WTC11 (cell line): ENCODE measurements at regions not wholly inside any gene's neighbourhood (a gene's known extent, or its start where the extent isn't known, plus 50 kb on each side); places are given as distances from the start of the nearest gene placed in this dataset.

ENCODE experiments used
- ATAC-seq: fragments of 200-7000 bp; cut with Tn5 transposase; 2 replicates; pipeline ENCODE4 v1.10.0; 2021; ENCODE audit warnings: mild to moderate bottlenecking, moderate library complexity
- CTCF ChIA-PET: fragments of 300-600 bp; sonication (Branson Sonifier 250); formaldehyde crosslinking; loops from one replicate; lab custom pipeline; 2021; ENCODE audit warnings: antibody characterized with exemption; lab: Charles Lee
- POLR2A ChIA-PET: fragments of 350-600 bp; sonication (Branson Sonifier 250); formaldehyde crosslinking; loops from one replicate; lab custom pipeline; 2021; ENCODE audit warnings: antibody characterized with exemption; lab: Charles Lee
- DNase-seq: peaks from one replicate; pipeline ENCODE4 v3.0.0; 2021; ENCODE audit warnings: low spot score
- H3K27ac Mint-ChIP-seq: 2 replicates; pipeline ENCODE4 v1.8.0; 2021; ENCODE audit warnings: mixed read lengths
- H3K27me3 Mint-ChIP-seq: 2 replicates; pipeline ENCODE4 v1.8.0; 2021; ENCODE audit warnings: low read depth, mild to moderate bottlenecking, moderate library complexity, mixed read lengths
- H3K36me3 Mint-ChIP-seq: 2 replicates; pipeline ENCODE4 v1.8.0; 2021; ENCODE audit warnings: mixed read lengths
- H3K4me1 Mint-ChIP-seq: 2 replicates; pipeline ENCODE4 v1.8.0; 2022; ENCODE audit warnings: mixed read lengths
- H3K4me3 Mint-ChIP-seq: 2 replicates; pipeline ENCODE4 v1.8.0; 2021; ENCODE audit warnings: mild to moderate bottlenecking, moderate library complexity, mixed read lengths
- H3K9me3 Mint-ChIP-seq: 2 replicates; pipeline ENCODE4 v1.8.0; 2021; ENCODE audit warnings: mixed read lengths
- FOXJ3 ChIP-seq: sonication (generic); formaldehyde crosslinking; IDR thresholded peaks from 2 replicates; pipeline ENCODE4 v1.9.0; 2021; ENCODE audit warnings: missing genetic modification reagents, mild to moderate bottlenecking, borderline replicate concordance
- FOXP1 ChIP-seq: sonication (generic); formaldehyde crosslinking; IDR thresholded peaks from 2 replicates; pipeline ENCODE4 v1.8.0; 2022; ENCODE audit warnings: missing genetic modification reagents, mild to moderate bottlenecking, moderate library complexity, borderline replicate concordance
- GTF2I ChIP-seq: fragments of 250-450 bp; sonication (Bioruptor Pico); conservative IDR thresholded peaks from 2 replicates; pipeline ENCODE4 v1.4.0; 2021; ENCODE audit warnings: mild to moderate bottlenecking
- HMGA2 ChIP-seq: fragments of 250-450 bp; sonication (Bioruptor Pico); IDR thresholded peaks from 2 replicates; pipeline ENCODE4 v1.4.0; 2021; ENCODE audit warnings: mild to moderate bottlenecking, moderate library complexity
- IRF2 ChIP-seq: sonication (generic); formaldehyde crosslinking; IDR thresholded peaks from 2 replicates; pipeline ENCODE4 v1.8.0; 2022; ENCODE audit warnings: low read depth, missing genetic modification reagents, borderline replicate concordance
- NR1H2 ChIP-seq: sonication (generic); formaldehyde crosslinking; IDR thresholded peaks from 2 replicates; pipeline ENCODE4 v1.9.0; 2021; ENCODE audit warnings: mild to moderate bottlenecking, moderate library complexity, missing genetic modification reagents
- NR2C2 ChIP-seq: sonication (generic); formaldehyde crosslinking; IDR thresholded peaks from 2 replicates; pipeline ENCODE4 v1.8.0; 2022; ENCODE audit warnings: mild to moderate bottlenecking, missing genetic modification reagents
- PRRX2 ChIP-seq: fragments of 250-450 bp; sonication (Bioruptor Pico); IDR thresholded peaks from 2 replicates; pipeline ENCODE4 v1.8.0; 2021; ENCODE audit warnings: mild to moderate bottlenecking
- RORB ChIP-seq: fragments of 250-450 bp; sonication (Bioruptor Pico); IDR thresholded peaks from 2 replicates; pipeline ENCODE4 v1.9.0; 2021; ENCODE audit warnings: mild to moderate bottlenecking
- TEAD1 ChIP-seq: sonication (generic); formaldehyde crosslinking; IDR thresholded peaks from 2 replicates; pipeline ENCODE4 v1.8.0; 2022; ENCODE audit warnings: mild to moderate bottlenecking, missing genetic modification reagents
- TP53 ChIP-seq: sonication (generic); formaldehyde crosslinking; IDR thresholded peaks from 2 replicates; pipeline ENCODE4 v1.8.1; 2023; ENCODE audit warnings: mild to moderate bottlenecking, missing genetic modification reagents
- ZNF232 ChIP-seq: sonication (generic); formaldehyde crosslinking; IDR thresholded peaks from 2 replicates; pipeline ENCODE4 v1.8.0; 2022; ENCODE audit warnings: mild to moderate bottlenecking, missing genetic modification reagents
- ZNF317 ChIP-seq: sonication (generic); formaldehyde crosslinking; IDR thresholded peaks from 2 replicates; pipeline ENCODE4 v1.8.1; 2023; ENCODE audit warnings: low read depth, mild to moderate bottlenecking, moderate library complexity, missing genetic modification reagents, borderline replicate concordance
- TF ChIP-seq, protein P1 (sequence below): sonication (generic); formaldehyde crosslinking; IDR thresholded peaks from 2 replicates; pipeline ENCODE4 v1.8.1; 2023; ENCODE audit warnings: mild to moderate bottlenecking, moderate library complexity, missing genetic modification reagents
- TF ChIP-seq, protein P2 (sequence below): sonication (generic); formaldehyde crosslinking; IDR thresholded peaks from 2 replicates; pipeline ENCODE4 v1.8.0; 2022; ENCODE audit warnings: mild to moderate bottlenecking, missing genetic modification reagents
- TF ChIP-seq, protein P3 (sequence below): sonication (generic); formaldehyde crosslinking; IDR thresholded peaks from 2 replicates; pipeline ENCODE4 v1.8.1; 2023; ENCODE audit warnings: mild to moderate bottlenecking, missing genetic modification reagents
- TF ChIP-seq, protein P4 (sequence below): fragments of 250-450 bp; sonication (Bioruptor Pico); IDR thresholded peaks from 2 replicates; pipeline ENCODE4 v1.8.0; 2021; ENCODE audit warnings: mild to moderate bottlenecking
- TF ChIP-seq, protein P5 (sequence below): sonication (generic); formaldehyde crosslinking; IDR thresholded peaks from 2 replicates; pipeline ENCODE4 v1.8.0; 2022; ENCODE audit warnings: mild to moderate bottlenecking, missing genetic modification reagents
- TF ChIP-seq, protein P6 (sequence below): fragments of 200-600 bp; IDR thresholded peaks from 2 replicates; pipeline ENCODE4 v1.8.0; 2022; ENCODE audit warnings: antibody characterized with exemption
- TF ChIP-seq, protein P7 (sequence below): sonication (generic); formaldehyde crosslinking; IDR thresholded peaks from 2 replicates; pipeline ENCODE4 v1.8.1; 2022; ENCODE audit warnings: mild to moderate bottlenecking, missing genetic modification reagents, moderate library complexity, borderline replicate concordance

DNA sequence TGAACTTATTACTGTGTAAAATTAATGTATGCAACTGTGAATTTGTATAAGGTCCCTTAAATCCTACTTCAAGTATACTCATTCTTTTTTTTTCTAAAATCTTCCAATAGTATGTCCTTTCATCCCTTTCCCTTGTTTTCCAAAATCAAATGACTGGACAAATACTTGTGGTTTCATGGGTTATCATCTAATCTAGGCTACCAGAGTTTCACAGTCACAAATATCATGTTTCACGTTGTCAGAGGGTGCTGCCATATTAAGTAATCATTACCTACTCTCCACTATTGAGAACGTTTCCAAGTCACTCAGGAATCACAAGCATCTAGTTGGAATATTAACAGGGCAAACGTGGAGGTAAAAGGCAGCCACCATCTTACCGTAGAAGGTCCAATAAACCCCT, 1235.0 kb upstream of the TENM3 start:
- H3K4me3 Mint-ChIP-seq, result no peak overlapping the region
- CTCF ChIA-PET, result no interaction called here
- TF ChIP-seq, protein P1, sequence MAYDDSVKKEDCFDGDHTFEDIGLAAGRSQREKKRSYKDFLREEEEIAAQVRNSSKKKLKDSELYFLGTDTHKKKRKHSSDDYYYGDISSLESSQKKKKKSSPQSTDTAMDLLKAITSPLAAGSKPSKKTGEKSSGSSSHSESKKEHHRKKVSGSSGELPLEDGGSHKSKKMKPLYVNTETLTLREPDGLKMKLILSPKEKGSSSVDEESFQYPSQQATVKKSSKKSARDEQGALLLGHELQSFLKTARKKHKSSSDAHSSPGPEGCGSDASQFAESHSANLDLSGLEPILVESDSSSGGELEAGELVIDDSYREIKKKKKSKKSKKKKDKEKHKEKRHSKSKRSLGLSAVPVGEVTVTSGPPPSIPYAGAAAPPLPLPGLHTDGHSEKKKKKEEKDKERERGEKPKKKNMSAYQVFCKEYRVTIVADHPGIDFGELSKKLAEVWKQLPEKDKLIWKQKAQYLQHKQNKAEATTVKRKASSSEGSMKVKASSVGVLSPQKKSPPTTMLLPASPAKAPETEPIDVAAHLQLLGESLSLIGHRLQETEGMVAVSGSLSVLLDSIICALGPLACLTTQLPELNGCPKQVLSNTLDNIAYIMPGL (CRISPR knock-in tag), result no peak
- TF ChIP-seq, protein P2, sequence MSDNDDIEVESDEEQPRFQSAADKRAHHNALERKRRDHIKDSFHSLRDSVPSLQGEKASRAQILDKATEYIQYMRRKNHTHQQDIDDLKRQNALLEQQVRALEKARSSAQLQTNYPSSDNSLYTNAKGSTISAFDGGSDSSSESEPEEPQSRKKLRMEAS (CRISPR knock-in tag), result no peak
- TF ChIP-seq, protein P3, sequence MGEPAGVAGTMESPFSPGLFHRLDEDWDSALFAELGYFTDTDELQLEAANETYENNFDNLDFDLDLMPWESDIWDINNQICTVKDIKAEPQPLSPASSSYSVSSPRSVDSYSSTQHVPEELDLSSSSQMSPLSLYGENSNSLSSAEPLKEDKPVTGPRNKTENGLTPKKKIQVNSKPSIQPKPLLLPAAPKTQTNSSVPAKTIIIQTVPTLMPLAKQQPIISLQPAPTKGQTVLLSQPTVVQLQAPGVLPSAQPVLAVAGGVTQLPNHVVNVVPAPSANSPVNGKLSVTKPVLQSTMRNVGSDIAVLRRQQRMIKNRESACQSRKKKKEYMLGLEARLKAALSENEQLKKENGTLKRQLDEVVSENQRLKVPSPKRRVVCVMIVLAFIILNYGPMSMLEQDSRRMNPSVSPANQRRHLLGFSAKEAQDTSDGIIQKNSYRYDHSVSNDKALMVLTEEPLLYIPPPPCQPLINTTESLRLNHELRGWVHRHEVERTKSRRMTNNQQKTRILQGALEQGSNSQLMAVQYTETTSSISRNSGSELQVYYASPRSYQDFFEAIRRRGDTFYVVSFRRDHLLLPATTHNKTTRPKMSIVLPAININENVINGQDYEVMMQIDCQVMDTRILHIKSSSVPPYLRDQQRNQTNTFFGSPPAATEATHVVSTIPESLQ (CRISPR knock-in tag), result no peak
- no peak for TF ChIP-seq TP53 (CRISPR knock-in tag)
- TF ChIP-seq TEAD1 (CRISPR knock-in tag), result no peak
- no peak for TF ChIP-seq FOXP1 (CRISPR knock-in tag)
- no peak for TF ChIP-seq PRRX2 (CRISPR knock-in tag)
- TF ChIP-seq, protein P4, sequence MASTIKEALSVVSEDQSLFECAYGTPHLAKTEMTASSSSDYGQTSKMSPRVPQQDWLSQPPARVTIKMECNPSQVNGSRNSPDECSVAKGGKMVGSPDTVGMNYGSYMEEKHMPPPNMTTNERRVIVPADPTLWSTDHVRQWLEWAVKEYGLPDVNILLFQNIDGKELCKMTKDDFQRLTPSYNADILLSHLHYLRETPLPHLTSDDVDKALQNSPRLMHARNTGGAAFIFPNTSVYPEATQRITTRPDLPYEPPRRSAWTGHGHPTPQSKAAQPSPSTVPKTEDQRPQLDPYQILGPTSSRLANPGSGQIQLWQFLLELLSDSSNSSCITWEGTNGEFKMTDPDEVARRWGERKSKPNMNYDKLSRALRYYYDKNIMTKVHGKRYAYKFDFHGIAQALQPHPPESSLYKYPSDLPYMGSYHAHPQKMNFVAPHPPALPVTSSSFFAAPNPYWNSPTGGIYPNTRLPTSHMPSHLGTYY, result no peak
- no peak for TF ChIP-seq ZNF317
- TF ChIP-seq, protein P5, sequence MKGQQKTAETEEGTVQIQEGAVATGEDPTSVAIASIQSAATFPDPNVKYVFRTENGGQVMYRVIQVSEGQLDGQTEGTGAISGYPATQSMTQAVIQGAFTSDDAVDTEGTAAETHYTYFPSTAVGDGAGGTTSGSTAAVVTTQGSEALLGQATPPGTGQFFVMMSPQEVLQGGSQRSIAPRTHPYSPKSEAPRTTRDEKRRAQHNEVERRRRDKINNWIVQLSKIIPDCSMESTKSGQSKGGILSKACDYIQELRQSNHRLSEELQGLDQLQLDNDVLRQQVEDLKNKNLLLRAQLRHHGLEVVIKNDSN (CRISPR knock-in tag), result no peak
- TF ChIP-seq, protein P6, sequence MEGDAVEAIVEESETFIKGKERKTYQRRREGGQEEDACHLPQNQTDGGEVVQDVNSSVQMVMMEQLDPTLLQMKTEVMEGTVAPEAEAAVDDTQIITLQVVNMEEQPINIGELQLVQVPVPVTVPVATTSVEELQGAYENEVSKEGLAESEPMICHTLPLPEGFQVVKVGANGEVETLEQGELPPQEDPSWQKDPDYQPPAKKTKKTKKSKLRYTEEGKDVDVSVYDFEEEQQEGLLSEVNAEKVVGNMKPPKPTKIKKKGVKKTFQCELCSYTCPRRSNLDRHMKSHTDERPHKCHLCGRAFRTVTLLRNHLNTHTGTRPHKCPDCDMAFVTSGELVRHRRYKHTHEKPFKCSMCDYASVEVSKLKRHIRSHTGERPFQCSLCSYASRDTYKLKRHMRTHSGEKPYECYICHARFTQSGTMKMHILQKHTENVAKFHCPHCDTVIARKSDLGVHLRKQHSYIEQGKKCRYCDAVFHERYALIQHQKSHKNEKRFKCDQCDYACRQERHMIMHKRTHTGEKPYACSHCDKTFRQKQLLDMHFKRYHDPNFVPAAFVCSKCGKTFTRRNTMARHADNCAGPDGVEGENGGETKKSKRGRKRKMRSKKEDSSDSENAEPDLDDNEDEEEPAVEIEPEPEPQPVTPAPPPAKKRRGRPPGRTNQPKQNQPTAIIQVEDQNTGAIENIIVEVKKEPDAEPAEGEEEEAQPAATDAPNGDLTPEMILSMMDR, result no peak
- TF ChIP-seq HMGA2 (CRISPR knock-in tag), result no peak
- no peak for TF ChIP-seq GTF2I (CRISPR knock-in tag)
- TF ChIP-seq ZNF232, result no peak
- TF ChIP-seq, protein P7, sequence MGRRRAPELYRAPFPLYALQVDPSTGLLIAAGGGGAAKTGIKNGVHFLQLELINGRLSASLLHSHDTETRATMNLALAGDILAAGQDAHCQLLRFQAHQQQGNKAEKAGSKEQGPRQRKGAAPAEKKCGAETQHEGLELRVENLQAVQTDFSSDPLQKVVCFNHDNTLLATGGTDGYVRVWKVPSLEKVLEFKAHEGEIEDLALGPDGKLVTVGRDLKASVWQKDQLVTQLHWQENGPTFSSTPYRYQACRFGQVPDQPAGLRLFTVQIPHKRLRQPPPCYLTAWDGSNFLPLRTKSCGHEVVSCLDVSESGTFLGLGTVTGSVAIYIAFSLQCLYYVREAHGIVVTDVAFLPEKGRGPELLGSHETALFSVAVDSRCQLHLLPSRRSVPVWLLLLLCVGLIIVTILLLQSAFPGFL, result no peak
- no peak for TF ChIP-seq RORB (CRISPR knock-in tag)
- no peak for TF ChIP-seq IRF2
- TF ChIP-seq NR2C2 (CRISPR knock-in tag), result no peak
- TF ChIP-seq FOXJ3, result no peak
- no peak for TF ChIP-seq NR1H2
- POLR2A ChIA-PET, result no interaction called here
- no peaks in the 10 kb centered on the region for H3K27me3 Mint-ChIP-seq
- H3K4me1 Mint-ChIP-seq, result peaks cover 16% of the 10 kb centered on the region
- no peak for DNase-seq
- H3K27ac Mint-ChIP-seq, result no peak overlapping the region
- ATAC-seq, result no peak
- H3K36me3 Mint-ChIP-seq, result 0 out of 2 replicates have a peak, but pooled peaks cover under 1% of the 10 kb centered on the region
- peaks cover 17% of the 10 kb centered on the region for H3K9me3 Mint-ChIP-seq
